Lower lobe of right lung (tissue), 2 donors: ENCODE measurements at regions not wholly inside any gene's neighbourhood (a gene's known extent, or its start where the extent isn't known, plus 50 kb on each side); places are given as distances from the start of the nearest gene placed in this dataset.
"Not testable (repeated sequence)": the region's sequence is repeated elsewhere in the genome, so short reads cannot be mapped to it uniquely, and the experiment has no call there.

Source experiments
- ATAC-seq, 2 donors: fragments of 200-7000 bp; cut with Tn5 transposase; one replicate each; pipeline ENCODE4 v1.9.1; 2020 to 2022; ENCODE audit warnings: mild to moderate bottlenecking in 2 of 2, moderate library complexity in 2 of 2
- DNase-seq: peaks from one replicate; pipeline ENCODE4 v3.0.0-alpha.2; 2020
- H3K27ac ChIP-seq: fragments of 200-600 bp; one replicate; pipeline ENCODE4 v1.8.0; 2022
- H3K27me3 ChIP-seq: fragments of 200-600 bp; one replicate; pipeline ENCODE4 v1.8.0; 2022; ENCODE audit warnings: low read depth
- H3K36me3 ChIP-seq: fragments of 200-600 bp; one replicate; pipeline ENCODE4 v1.8.0; 2022; ENCODE audit warnings: mild to moderate bottlenecking
- H3K4me1 ChIP-seq: fragments of 200-600 bp; one replicate; pipeline ENCODE4 v1.8.0; 2022
- H3K4me3 ChIP-seq: fragments of 200-600 bp; one replicate; pipeline ENCODE4 v1.8.0; 2022; ENCODE audit warnings: mild to moderate bottlenecking
- H3K9me3 ChIP-seq: fragments of 200-600 bp; one replicate; pipeline ENCODE4 v1.8.0; 2022
- intact Hi-C: fragments of 100-400 bp; cut with DNase I; formaldehyde crosslinking; loops from one replicate; pipeline ENCODE4 v1.11.0; 2022
- TF ChIP-seq, protein P1 (sequence below): fragments of 200-600 bp; IDR thresholded peaks from one replicate; pipeline ENCODE4 v1.8.0; 2022; ENCODE audit warnings: antibody characterized with exemption, mild to moderate bottlenecking
- donor health status: DM: no; HTN: yes; CAD: no; lungs with severe emphysema.

DNA sequence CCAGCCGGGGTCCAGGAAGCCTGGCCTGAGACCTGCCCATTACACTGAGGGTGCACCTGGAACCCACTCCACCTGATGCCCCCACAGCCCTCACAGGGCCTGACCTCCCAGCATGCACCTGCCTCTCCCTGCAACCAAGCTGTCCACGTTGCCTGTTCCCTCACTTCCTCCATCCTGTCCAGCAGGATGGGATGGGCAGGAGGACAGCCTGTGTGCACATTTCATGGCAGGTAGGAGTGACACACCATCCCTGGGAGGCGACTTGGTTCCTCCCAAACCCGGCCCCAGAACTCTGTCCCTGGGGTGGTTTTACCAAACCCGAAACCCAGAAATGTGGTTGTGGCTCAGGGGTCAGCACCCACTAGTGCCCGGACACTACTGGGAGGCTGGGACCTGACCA is 203.8 kb upstream of the ZNF519 start:
- H3K27ac ChIP-seq, DNase-seq, intact Hi-C loops, H3K27me3 ChIP-seq, H3K4me3 ChIP-seq, H3K9me3 ChIP-seq, H3K36me3 ChIP-seq, ATAC-seq, H3K4me1 ChIP-seq: not testable (repeated sequence)

DNA sequence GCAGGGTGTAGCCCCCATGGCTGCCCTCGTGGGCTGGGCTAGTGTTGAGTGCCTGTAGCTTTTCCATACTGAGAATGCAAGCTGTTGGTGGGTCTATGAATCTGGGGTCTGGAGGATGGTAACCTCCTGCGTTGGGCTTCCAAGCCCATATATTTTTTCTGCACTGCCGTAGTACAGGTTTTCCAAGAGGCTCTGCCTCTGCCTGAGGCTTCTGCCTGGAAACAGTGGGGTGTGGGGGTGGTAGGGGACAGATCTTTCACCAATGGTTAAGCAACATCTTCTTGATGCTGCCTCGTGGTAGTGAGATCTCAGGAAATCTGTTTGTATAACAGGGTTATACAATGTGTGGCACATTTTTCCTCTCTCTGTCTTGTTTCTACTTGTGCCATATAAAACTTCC is 189.0 kb upstream of the ZNF519 start:
- ATAC-seq, DNase-seq, intact Hi-C loops, H3K9me3 ChIP-seq, H3K27ac ChIP-seq, H3K4me3 ChIP-seq, H3K4me1 ChIP-seq, H3K36me3 ChIP-seq, H3K27me3 ChIP-seq: not testable (repeated sequence)

DNA sequence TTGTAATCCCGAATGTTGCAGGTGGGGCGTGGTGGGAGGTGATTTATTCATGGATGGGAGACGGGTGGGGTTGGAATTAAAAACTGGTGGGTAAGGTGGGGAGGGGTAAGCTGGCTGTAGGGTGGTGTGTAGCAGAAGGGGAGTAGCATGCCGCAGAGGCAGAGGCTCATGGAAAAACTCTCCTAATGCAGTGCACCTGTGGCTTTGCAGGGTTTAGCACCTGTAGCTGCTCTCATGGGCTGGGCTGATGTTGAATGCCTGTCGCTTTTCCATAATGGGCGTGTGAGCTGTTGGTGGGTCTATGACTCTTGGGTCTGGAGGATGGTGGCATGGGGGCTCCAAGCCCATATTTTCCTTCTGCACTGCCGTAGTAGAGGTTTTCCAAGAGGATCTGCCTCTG is 169.0 kb upstream of the ZNF519 start:
- H3K4me1 ChIP-seq, H3K27ac ChIP-seq, DNase-seq, intact Hi-C loops, ATAC-seq, H3K4me3 ChIP-seq, H3K36me3 ChIP-seq, H3K27me3 ChIP-seq, H3K9me3 ChIP-seq: not testable (repeated sequence)

DNA sequence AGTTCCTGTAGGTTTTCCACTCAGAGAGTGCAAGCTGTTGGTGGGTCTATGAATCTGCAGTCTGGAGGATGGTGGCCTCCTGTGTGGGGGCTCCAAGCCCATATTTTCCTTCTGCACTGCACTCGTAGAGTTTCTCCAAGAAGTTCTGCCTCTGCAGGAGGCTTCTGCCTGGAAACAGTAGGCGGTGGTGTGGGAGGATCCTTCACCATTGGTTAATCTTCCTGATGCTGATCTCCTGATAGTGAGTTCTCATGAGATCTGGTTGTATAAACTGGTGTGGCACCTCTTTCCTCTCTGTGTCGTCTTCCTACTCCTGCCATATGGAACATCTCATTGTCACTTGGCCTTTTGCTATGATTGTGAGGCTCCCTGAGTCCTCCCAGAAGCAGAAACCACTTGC is 162.8 kb upstream of the ZNF519 start:
- H3K36me3 ChIP-seq, H3K4me3 ChIP-seq, H3K27me3 ChIP-seq, ATAC-seq, H3K27ac ChIP-seq, intact Hi-C loops, DNase-seq, H3K9me3 ChIP-seq, H3K4me1 ChIP-seq: not testable (repeated sequence)

DNA sequence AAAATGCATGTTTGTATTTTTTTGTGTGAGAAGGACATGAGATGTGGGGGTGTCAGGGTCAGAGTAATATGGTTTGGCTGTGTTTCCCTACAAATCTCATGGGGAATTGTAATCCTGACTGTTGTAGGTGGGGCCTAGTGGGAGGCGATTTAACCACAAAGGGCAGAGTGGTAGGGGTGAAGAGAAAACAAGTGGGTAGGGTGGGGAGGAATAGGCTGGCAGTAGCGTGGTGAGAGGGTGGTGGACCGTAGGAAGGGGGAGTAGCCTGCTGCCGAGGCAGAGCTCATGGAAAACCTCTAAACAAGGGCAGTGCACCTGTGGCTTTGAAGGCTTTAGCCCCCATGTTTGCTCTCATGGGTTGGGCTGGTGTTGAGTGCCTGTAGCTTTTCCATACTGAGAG is 152.8 kb upstream of the ZNF519 start:
- ATAC-seq (no peak), DNase-seq (no peak)
- Histone ChIP-seq H3K36me3 (no peaks in the 10 kb centered on the region), H3K27me3 (no peaks in the 10 kb centered on the region), H3K4me3 (no peak overlapping the region), H3K27ac (no peak overlapping the region), H3K9me3 (no peaks in the 10 kb centered on the region), H3K4me1 (no peaks in the 10 kb centered on the region)
- TF ChIP-seq, protein P1, sequence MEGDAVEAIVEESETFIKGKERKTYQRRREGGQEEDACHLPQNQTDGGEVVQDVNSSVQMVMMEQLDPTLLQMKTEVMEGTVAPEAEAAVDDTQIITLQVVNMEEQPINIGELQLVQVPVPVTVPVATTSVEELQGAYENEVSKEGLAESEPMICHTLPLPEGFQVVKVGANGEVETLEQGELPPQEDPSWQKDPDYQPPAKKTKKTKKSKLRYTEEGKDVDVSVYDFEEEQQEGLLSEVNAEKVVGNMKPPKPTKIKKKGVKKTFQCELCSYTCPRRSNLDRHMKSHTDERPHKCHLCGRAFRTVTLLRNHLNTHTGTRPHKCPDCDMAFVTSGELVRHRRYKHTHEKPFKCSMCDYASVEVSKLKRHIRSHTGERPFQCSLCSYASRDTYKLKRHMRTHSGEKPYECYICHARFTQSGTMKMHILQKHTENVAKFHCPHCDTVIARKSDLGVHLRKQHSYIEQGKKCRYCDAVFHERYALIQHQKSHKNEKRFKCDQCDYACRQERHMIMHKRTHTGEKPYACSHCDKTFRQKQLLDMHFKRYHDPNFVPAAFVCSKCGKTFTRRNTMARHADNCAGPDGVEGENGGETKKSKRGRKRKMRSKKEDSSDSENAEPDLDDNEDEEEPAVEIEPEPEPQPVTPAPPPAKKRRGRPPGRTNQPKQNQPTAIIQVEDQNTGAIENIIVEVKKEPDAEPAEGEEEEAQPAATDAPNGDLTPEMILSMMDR = no peak
- intact Hi-C loops = no loop called here

DNA sequence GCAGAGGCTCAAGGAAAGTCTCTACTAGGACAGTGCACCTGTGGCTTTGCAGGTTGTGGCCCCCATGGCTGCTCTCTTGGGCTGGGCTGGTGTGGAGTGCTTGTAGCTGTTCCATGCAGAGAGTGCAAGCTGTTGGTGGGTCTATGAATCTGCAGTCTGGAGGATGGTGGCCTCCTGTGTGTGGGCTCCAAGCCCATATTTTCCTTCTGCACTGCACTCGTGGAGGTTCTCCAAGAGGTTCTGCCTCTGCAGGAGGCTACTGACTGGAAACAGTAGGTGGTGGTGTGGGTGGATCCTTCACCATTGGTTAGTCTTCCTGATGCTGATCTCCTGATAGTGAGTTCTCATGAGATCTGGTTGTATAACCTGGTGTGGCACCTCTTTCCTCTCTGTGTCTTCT is 143.2 kb upstream of the ZNF519 start:
- H3K4me3 ChIP-seq, H3K36me3 ChIP-seq, H3K9me3 ChIP-seq, H3K27ac ChIP-seq, ATAC-seq, H3K4me1 ChIP-seq, H3K27me3 ChIP-seq, DNase-seq, intact Hi-C loops: not testable (repeated sequence)

DNA sequence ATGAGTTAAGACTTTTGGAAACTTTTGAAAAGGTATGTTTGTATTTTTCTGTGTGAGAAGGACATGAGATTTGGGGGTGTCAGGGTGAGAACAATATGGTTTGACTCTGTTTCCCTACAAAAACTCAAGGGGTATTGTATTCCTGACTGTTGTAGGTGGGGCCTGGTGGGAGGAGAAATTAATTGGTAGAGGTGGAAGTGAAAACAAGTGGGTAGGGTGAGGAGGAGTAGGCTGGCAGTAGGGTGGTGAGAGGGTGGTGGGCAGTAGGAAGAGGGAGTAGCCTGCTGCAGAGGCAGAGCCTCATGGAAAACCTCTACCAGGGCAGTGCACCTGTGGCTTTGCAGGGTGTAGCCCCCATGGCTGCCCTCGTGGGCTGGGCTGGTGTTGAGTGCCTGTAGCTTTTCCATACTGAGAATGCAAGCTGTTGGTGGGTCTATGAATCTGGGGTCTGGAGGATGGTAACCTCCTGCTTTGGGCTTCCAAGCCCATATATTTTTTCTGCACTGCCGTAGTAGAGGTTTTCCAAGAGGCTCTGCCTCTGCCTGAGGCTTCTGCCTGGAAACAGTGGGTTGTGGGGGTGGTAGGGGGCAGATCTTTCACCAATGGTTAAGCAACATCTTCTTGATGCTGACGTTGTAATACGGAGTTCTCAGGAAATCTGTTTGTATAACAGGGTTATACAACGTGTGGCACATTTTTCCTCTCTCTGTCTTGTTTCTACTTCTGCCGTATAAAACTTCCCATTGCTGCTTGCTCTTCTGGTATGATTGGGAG is 133.6 kb upstream of the ZNF519 start:
- H3K36me3 ChIP-seq, H3K4me1 ChIP-seq, DNase-seq, intact Hi-C loops, ATAC-seq, H3K27ac ChIP-seq, H3K4me3 ChIP-seq, H3K9me3 ChIP-seq, H3K27me3 ChIP-seq: not testable (repeated sequence)

DNA sequence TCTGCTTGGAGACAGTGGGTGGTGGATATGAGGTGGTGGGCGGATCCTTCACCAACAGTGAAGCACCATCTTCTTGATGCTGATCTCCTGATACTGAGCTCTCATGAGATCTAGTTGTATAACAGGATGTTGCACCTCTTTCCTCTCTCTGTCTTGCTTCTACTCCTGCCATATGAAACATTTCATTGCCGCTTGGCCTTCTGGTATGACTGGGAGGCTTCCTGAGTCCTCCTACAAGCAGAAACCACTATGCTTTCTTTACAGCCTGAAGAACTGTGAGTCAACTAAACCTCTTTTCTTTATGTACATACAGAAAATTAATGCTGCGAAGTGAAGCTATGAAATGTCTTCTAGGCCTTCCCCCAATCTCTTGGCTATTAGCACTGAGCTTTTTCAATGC is 130.6 kb upstream of the ZNF519 start:
- DNase-seq, intact Hi-C loops, H3K4me1 ChIP-seq, H3K4me3 ChIP-seq, H3K9me3 ChIP-seq, H3K27me3 ChIP-seq, H3K36me3 ChIP-seq, ATAC-seq, H3K27ac ChIP-seq: not testable (repeated sequence)

DNA sequence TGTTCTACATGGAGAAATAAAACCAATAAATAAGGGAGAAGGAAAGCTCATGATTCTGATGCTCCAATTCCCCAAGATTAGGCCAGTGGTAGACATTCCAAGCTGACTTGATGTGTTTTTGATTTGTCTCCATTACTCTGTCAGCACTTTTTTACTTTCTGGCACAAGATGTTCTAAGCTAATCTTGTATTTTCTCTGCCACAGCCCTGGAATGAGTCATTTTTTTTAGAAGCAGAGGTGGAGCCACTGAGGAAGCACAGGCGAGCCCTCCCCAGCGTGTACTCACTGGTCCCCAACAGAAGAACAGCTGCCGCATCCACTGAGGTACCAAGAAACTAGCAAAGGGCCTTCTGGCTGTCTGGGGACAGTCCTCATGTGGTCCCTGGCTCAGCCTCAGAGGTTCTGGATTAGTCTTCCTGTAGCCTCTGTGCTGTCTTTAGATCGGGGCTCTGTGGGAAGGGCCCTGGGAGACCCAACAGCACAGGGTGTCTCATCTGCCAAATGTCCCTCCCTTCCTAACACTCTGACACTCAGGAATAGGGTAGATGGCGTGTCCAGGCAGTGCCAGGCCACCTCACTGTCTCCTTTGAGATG is 117.9 kb upstream of the ZNF519 start:
- H3K4me1 ChIP-seq, H3K27ac ChIP-seq, H3K9me3 ChIP-seq, H3K4me3 ChIP-seq, ATAC-seq, intact Hi-C loops, DNase-seq, H3K36me3 ChIP-seq, H3K27me3 ChIP-seq: not testable (repeated sequence)

DNA sequence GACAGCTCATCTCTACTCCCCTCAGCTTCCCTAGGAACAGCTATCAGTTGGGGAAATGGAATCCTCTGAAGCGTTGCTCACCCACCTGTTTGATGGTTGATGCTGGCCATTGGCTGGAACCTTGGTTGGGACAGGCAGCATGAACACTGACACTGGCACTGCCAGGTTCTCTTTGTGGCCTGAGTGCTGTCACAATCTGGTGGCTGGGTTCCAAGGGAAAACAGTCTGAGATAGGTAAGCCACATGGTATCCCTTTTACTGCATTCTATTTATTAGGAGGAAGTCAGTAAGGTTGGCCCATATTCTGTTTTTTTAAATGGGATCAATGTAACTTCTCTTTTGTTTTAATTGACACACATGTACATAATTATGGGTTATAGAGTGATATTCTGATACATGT is 107.0 kb upstream of the ZNF519 start:
- H3K27ac ChIP-seq, H3K27me3 ChIP-seq, DNase-seq, intact Hi-C loops, ATAC-seq, H3K36me3 ChIP-seq, H3K4me3 ChIP-seq, H3K9me3 ChIP-seq, H3K4me1 ChIP-seq: not testable (repeated sequence)

DNA sequence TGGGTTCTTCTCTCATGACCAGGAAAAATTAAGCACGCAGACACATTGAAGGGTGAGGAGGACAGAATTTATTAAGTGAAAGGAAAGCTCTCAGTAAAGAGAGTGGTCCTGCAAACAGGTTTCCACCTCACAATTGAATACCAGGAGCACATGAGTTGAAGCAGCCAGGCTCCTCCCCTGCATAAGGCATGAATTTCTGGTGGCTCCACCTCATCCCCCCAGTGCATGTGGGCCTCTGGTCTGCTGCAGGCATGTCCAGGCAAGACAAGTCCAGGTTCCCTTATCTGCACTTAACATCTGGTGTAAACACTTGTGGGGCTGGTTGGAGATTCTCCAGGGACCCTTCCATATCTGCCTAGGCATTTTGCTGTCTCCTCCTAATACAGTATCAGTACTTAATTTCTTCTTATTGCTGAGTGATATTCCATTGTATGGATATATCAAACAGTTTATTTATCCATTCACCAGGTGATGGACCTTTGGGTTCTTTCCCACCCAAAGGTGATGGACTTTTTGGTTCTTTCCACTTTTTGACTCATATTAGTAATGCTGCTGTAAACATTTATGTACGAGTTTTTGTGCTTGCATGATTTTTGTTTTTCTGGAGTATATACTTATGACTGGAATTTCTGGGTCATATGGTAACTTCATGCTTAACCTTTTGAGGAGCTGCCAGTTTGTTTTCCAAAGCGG is 104.3 kb upstream of the ZNF519 start:
- intact Hi-C loops = not testable (repeated sequence)

DNA sequence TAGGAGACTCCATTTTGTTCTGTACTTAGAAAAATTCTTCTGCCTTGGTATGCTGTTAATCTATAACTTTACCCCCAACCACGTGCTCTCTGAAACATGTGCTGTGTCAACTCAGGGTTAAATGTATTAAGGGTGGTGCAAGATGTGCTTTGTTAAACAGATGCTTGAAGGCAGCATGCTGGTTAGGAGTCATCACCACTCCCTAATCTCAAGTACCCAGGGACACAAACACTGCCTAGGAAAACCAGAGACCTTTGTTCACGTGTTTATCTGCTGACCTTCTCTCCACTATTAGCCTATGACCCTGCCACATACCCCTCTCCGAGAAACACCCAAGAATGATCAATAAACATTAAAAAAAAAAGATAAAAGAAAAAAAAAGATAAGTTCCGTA is 93.0 kb upstream of the ZNF519 start:
- intact Hi-C loops, H3K27ac ChIP-seq, H3K4me1 ChIP-seq, ATAC-seq, H3K27me3 ChIP-seq, H3K9me3 ChIP-seq, DNase-seq, H3K4me3 ChIP-seq, H3K36me3 ChIP-seq: not testable (repeated sequence)

More for the DNA sequence above, 104.3 kb upstream of the ZNF519 start:
- H3K4me1 ChIP-seq, H3K27ac ChIP-seq, H3K36me3 ChIP-seq, H3K4me3 ChIP-seq, H3K27me3 ChIP-seq, DNase-seq, ATAC-seq, H3K9me3 ChIP-seq: not testable (repeated sequence)
